Mesenchymal stem cell (in vitro differentiated cells and primary cell): ENCODE measurements at regions not wholly inside any gene's neighbourhood (a gene's known extent, or its start where the extent isn't known, plus 50 kb on each side); places are given as distances from the start of the nearest gene placed in this dataset.

Experiments used
- DNase-seq: peaks from one replicate; pipeline ENCODE4 v3.0.0-alpha.2; 2013
- H2AFZ ChIP-seq: one replicate; pipeline ENCODE4 v1.6.1; 2013; ENCODE audit warnings: low read depth, mild to moderate bottlenecking, control low read depth, inconsistent platforms, low read length, moderate library complexity
- H2AK5ac ChIP-seq: 2 replicates; pipeline ENCODE4 v1.6.1; 2013; ENCODE audit warnings: low read length, moderate library complexity, mild to moderate bottlenecking, inconsistent platforms; ENCODE audit not compliant: severe bottlenecking
- H2BK120ac ChIP-seq: one replicate; pipeline ENCODE4 v1.6.1; 2013; ENCODE audit warnings: low read depth, mild to moderate bottlenecking, inconsistent platforms, low read length, moderate library complexity
- H2BK12ac ChIP-seq, 2 experiments: one replicate each; pipeline ENCODE4 v1.6.1; 2013; ENCODE audit warnings: inconsistent platforms in 2 of 2, low read length in 2 of 2, mild to moderate bottlenecking in 2 of 2, moderate library complexity in 2 of 2, control low read depth in 1 of 2
- H2BK15ac ChIP-seq: one replicate; pipeline ENCODE4 v1.6.1; 2013; ENCODE audit warnings: mild to moderate bottlenecking, low read depth, inconsistent platforms; ENCODE audit not compliant: poor library complexity, severe bottlenecking
- H2BK5ac ChIP-seq: 2 replicates; pipeline ENCODE4 v1.6.1; 2013; ENCODE audit warnings: low read depth, mild to moderate bottlenecking, low read length, control low read depth, inconsistent platforms; ENCODE audit not compliant: poor library complexity, severe bottlenecking
- H3K14ac ChIP-seq, 2 experiments: one replicate each; pipeline ENCODE4 v1.6.1; 2013; ENCODE audit warnings: inconsistent platforms in 2 of 2, low read length in 2 of 2, control low read depth in 1 of 2, mild to moderate bottlenecking in 1 of 2, moderate library complexity in 1 of 2
- H3K18ac ChIP-seq, 2 experiments: one replicate each; pipeline ENCODE4 v1.6.1; 2013; ENCODE audit warnings: inconsistent platforms in 2 of 2, low read length in 2 of 2, control low read depth in 1 of 2, low read depth in 1 of 2, mild to moderate bottlenecking in 1 of 2
- H3K23ac ChIP-seq, 2 experiments: one replicate each; pipeline ENCODE4 v1.6.1; 2013; ENCODE audit warnings: inconsistent platforms in 2 of 2, low read length in 2 of 2, mild to moderate bottlenecking in 2 of 2, moderate library complexity in 2 of 2, control low read depth in 1 of 2
- H3K27ac ChIP-seq: 2 replicates; pipeline ENCODE4 v1.5.1; 2013; ENCODE audit warnings: mild to moderate bottlenecking, moderate library complexity, low read length, control low read depth, inconsistent platforms; ENCODE audit not compliant: poor library complexity, severe bottlenecking
- H3K27me3 ChIP-seq, 2 experiments: 2 replicates each; pipeline versions ENCODE4 v1.6.1 to v1.7.0; 2013; ENCODE audit warnings: low read length in 2 of 2, mild to moderate bottlenecking in 2 of 2, moderate library complexity in 2 of 2, control low read depth in 1 of 2, inconsistent platforms in 1 of 2; ENCODE audit not compliant: control insufficient read depth in 1 of 2, insufficient read depth in 1 of 2
- H3K36me3 ChIP-seq, 2 experiments: 2 replicates each; pipeline versions ENCODE4 v1.6.1 to v1.7.0; 2013; ENCODE audit warnings: low read length in 2 of 2, control low read depth in 1 of 2, inconsistent platforms in 1 of 2, low read depth in 1 of 2, mild to moderate bottlenecking in 1 of 2; ENCODE audit not compliant: insufficient read depth in 2 of 2, control insufficient read depth in 1 of 2
- H3K4ac ChIP-seq, 2 experiments: one replicate each; pipeline ENCODE4 v1.6.1; 2013; ENCODE audit warnings: inconsistent platforms in 2 of 2, low read length in 2 of 2, mild to moderate bottlenecking in 2 of 2, moderate library complexity in 2 of 2, control low read depth in 1 of 2, low read depth in 1 of 2
- H3K4me1 ChIP-seq: 2 replicates; pipeline ENCODE4 v1.6.1; 2013; ENCODE audit warnings: low read depth, low read length, control low read depth; ENCODE audit not compliant: control insufficient read depth, insufficient read depth
- H3K4me2 ChIP-seq: 2 replicates; pipeline ENCODE4 v1.6.1; 2013; ENCODE audit warnings: low read length, mild to moderate bottlenecking, inconsistent platforms; ENCODE audit not compliant: poor library complexity, severe bottlenecking
- H3K4me3 ChIP-seq, 2 experiments: 2 replicates each; pipeline versions ENCODE4 v1.5.1 to v1.7.0; 2013; ENCODE audit warnings: low read length in 2 of 2, mild to moderate bottlenecking in 2 of 2, control low read depth in 1 of 2, low read depth in 1 of 2; ENCODE audit not compliant: insufficient read depth in 1 of 2
- H3K79me1 ChIP-seq: replicated peaks from 2 replicates; pipeline ENCODE4 v1.6.1; 2013; ENCODE audit warnings: mild to moderate bottlenecking, control low read depth, low read length, inconsistent platforms; ENCODE audit not compliant: poor library complexity, severe bottlenecking
- H3K9ac ChIP-seq: 2 replicates; pipeline ENCODE4 v1.7.0; 2013; ENCODE audit warnings: mild to moderate bottlenecking, low read length, moderate library complexity
- H3K9me3 ChIP-seq: 2 replicates; pipeline ENCODE4 v1.7.0; 2013; ENCODE audit warnings: mild to moderate bottlenecking, low read length; ENCODE audit not compliant: control insufficient read depth
- H4K8ac ChIP-seq: one replicate; pipeline ENCODE4 v1.6.1; 2013; ENCODE audit warnings: inconsistent platforms, mild to moderate bottlenecking, low read length, moderate library complexity
- H4K91ac ChIP-seq: one replicate; pipeline ENCODE4 v1.6.1; 2013; ENCODE audit warnings: mild to moderate bottlenecking, low read length, inconsistent platforms
- WGBS: methylation state at CpG from one replicate; pipeline ENCODE4 v1.1.7; 2013; ENCODE audit warnings: mixed read lengths; 5-methylcytosine and 5-hydroxymethylcytosine counted together

DNA sequence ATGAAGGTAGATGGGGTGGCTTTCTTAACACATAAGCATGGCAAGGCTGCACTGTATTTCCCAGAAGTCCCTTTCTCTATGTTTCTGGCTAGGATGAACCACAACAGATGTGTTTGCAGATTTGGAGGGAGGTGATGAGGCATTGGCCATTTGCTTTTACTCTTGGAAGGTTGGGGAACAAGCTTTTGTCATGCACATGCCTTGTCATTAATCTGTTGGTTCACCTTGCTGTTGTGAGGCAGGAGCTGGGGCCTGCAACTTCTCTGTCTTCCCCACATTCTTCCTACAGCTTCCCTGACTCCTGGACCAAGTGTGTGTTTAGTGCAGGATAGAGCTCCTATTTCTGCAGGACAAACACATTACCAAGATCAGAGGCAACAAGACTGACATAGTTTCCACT is 326.2 kb upstream of the SPTLC3 start:
- Histone ChIP-seq H4K8ac (no peak overlapping the region), H3K18ac (no peak overlapping the region), H3K23ac (no peak overlapping the region), H2BK5ac (no peak overlapping the region), H3K27ac (no peak overlapping the region), H2BK12ac (no peak overlapping the region), H4K91ac (no peak overlapping the region), H3K36me3 (no peaks in the 10 kb centered on the region), H3K4ac (no peak overlapping the region), H2AK5ac (no peak overlapping the region), H3K4me1 (no peaks in the 10 kb centered on the region), H3K9ac (no peak overlapping the region), H2AFZ (no peak overlapping the region), H3K27me3 (no peaks in the 10 kb centered on the region), H2BK120ac (no peak overlapping the region), H3K9me3 (peaks cover 4% of the 10 kb centered on the region), H3K14ac (no peak overlapping the region), H3K4me2 (no peak overlapping the region), H3K79me1 (no peaks in the 10 kb centered on the region), H2BK15ac (no peak overlapping the region), H3K4me3 (no peak overlapping the region)
- DNase-seq, result no peak

DNA sequence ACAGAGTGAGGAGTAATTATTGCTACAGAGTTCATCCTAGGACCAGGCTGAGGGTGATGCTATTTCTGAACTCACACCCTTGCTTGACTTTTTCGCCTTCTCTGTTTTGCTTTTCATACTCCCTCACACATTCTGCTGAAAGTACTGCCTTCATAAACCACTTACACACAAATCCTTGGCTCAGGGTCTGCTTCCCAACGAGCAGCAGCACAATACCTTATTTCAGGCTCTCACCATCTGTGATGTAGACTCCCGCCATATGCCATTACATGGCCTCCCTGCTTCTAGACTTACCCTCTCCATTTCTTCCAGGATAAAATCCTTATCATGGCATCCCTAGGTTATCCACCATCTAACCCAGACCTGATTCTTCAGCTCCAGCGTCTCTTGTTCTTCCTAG is 321.3 kb upstream of the SPTLC3 start:
- Histone ChIP-seq H4K91ac (no peak overlapping the region), H2AK5ac (no peak overlapping the region), H2BK120ac (no peak overlapping the region), H2BK12ac (no peak overlapping the region), H3K9ac (no peak overlapping the region), H3K36me3 (no peaks in the 10 kb centered on the region), H4K8ac (no peak overlapping the region), H2AFZ (no peak overlapping the region), H3K27ac (no peak overlapping the region), H3K4me3 (no peak overlapping the region), H3K4ac (no peak overlapping the region), H3K18ac (no peak overlapping the region), H3K4me1 (no peaks in the 10 kb centered on the region), H3K9me3 (peaks cover 5% of the 10 kb centered on the region), H3K14ac (no peak overlapping the region), H3K4me2 (no peak overlapping the region), H2BK5ac (no peak overlapping the region), H3K27me3 (no peaks in the 10 kb centered on the region), H2BK15ac (no peak overlapping the region), H3K79me1 (no peaks in the 10 kb centered on the region), H3K23ac (no peak overlapping the region)
- DNase-seq, result no peak
- 66% methylated on average over 4 of the region's 4 CpGs for WGBS

DNA sequence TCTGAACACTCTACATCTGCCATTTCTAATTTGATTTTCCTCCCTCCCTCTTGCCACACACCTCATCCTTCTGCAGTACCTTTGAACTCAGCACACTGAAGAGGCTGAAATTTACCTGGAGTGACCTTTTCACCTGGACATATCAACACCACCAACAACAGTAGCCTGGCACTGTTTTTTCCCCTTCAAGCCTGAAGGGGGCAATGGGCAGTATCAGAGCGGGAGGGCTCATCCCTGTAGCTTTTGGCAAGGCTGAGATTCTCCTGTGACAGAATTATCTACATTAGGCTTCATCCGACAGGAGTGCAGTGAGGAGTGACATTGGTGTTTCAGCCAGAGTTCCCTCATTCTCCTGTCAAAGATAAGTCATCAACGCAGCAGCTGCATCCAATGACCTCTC is 312.8 kb upstream of the SPTLC3 start:
- no peak for DNase-seq
- H3K4me1 ChIP-seq, result no peaks in the 10 kb centered on the region
- no peak overlapping the region for H4K8ac ChIP-seq
- no peak overlapping the region for H2BK5ac ChIP-seq
- H2BK120ac ChIP-seq, result no peak overlapping the region
- H3K18ac ChIP-seq, result no peak overlapping the region
- 76% methylated on average over 3 of the region's 3 CpGs for WGBS
- no peak overlapping the region for H4K91ac ChIP-seq
- H2AK5ac ChIP-seq, result no peak overlapping the region
- no peak overlapping the region for H3K4me2 ChIP-seq
- H2AFZ ChIP-seq, result no peak overlapping the region
- H3K9ac ChIP-seq, result no peak overlapping the region
- no peak overlapping the region for H2BK12ac ChIP-seq
- H3K79me1 ChIP-seq, result no peaks in the 10 kb centered on the region
- H3K9me3 ChIP-seq, result no peaks in the 10 kb centered on the region
- H3K4ac ChIP-seq, result no peak overlapping the region
- H3K27ac ChIP-seq, result no peak overlapping the region
- no peak overlapping the region for H3K23ac ChIP-seq
- H2BK15ac ChIP-seq, result no peak overlapping the region
- no peaks in the 10 kb centered on the region for H3K27me3 ChIP-seq
- H3K4me3 ChIP-seq, result no peak overlapping the region
- H3K14ac ChIP-seq, result no peak overlapping the region
- H3K36me3 ChIP-seq, result no peaks in the 10 kb centered on the region

DNA sequence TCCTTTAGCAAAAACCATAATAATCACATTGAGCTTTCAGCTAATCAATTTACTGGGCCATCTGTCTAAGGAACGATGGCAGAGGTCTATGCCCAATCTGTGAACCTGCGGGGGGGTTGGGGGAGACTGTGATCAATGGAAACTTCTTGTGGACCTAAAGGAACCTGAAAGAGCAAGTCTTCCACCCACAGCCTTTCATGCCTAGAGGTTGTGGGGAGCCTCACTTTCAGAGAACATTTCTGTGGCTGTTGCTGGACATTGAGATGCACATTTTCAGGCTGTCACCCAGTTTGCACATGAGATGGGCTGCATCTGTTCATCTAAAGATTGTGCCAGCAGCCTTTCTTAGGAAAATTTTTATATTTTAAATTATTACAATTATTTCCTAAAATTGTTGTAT is 310.0 kb upstream of the SPTLC3 start:
- H2BK15ac ChIP-seq, result no peak overlapping the region
- peak; percentile 1 for DNase-seq
- peak overlapping the region; percentile 6 for H3K4me2 ChIP-seq
- H3K4me3 ChIP-seq, result no peak overlapping the region
- no peak overlapping the region for H2AFZ ChIP-seq
- no peak overlapping the region for H3K14ac ChIP-seq
- no peak overlapping the region for H3K27ac ChIP-seq
- no peaks in the 10 kb centered on the region for H3K9me3 ChIP-seq
- H4K91ac ChIP-seq, result no peak overlapping the region
- H4K8ac ChIP-seq, result no peak overlapping the region
- H3K36me3 ChIP-seq, result no peaks in the 10 kb centered on the region
- no peak overlapping the region for H3K9ac ChIP-seq
- H3K23ac ChIP-seq, result no peak overlapping the region
- 71% methylated on average over 2 of the region's 2 CpGs for WGBS
- H3K4ac ChIP-seq, result no peak overlapping the region
- H3K79me1 ChIP-seq, result no peaks in the 10 kb centered on the region
- H3K18ac ChIP-seq, result no peak overlapping the region
- H3K4me1 ChIP-seq, result no peaks in the 10 kb centered on the region
- no peak overlapping the region for H2BK120ac ChIP-seq
- H2BK5ac ChIP-seq, result no peak overlapping the region
- H2BK12ac ChIP-seq, result no peak overlapping the region
- no peaks in the 10 kb centered on the region for H3K27me3 ChIP-seq
- no peak overlapping the region for H2AK5ac ChIP-seq
